NT2/D1 (cell line): ENCODE measurements at regions not wholly inside any gene's neighbourhood (a gene's known extent, or its start where the extent isn't known, plus 50 kb on each side); places are given as distances from the start of the nearest gene placed in this dataset.

ENCODE experiments used
- YY1 ChIP-seq: IDR thresholded peaks from 2 replicates; pipeline ENCODE4 v1.6.1; 2011; ENCODE audit not compliant: insufficient read length, insufficient read depth
- ZNF274 ChIP-seq: IDR thresholded peaks from 2 replicates; pipeline ENCODE4 v1.6.1; 2011; ENCODE audit warnings: mild to moderate bottlenecking, low read depth, low read length

DNA sequence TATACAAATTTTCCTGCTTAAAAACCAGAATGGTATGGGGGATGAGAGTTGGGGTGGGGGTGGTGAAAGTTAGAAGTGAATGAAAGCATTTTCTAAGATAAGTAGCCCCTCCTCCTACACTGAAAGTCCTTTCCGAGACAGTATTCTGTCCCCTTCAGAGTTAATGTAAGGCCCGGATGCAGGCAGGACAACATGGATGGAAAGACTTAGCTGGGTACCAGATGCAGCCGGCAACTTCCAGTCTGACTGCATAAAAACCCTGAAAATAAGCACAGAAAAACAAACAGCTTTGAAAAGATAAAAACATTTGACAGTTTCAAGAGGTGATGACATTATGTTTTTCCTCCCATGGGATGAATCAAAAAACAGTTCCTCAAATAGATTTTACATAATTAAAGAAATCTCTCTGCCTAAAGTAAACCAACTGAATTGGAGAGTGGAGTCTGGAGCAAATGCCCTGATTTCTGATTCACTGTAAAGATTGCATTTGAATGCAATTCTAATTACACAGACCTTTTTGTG, 196.3 kb downstream of the GPAT3 start:
- TF ChIP-seq ZNF274 (no peak), YY1 (no peak)
